ENCODE measurements at regions not wholly inside any gene's neighbourhood (a gene's known extent, or its start where the extent isn't known, plus 50 kb on each side); places are given as distances from the start of the nearest gene placed in this dataset.

DNA sequence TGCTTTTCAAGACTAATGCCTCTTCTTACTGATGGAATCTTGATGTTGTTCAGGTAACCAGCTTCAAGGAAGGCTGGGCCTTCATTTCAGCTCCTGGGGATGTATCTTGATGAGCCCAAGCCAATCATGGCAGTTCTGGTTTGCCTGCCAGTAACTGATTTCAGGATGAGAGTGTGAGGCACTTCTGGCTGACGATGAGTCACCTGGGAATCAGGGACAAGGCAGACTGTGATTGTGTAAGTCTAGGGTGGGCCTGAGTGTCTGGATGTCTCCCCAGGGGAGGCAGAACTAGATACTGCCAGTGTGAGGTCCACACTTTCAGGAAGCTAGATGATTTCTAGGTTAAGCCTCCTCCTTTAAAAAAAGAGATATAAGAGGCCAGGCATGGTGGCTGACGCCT is 77.3 kb upstream of the KL start:
- in situ Hi-C loops (cut with HindIII; ENCODE audit: low pct_ligation_motif_present, low sequenced_read_pairs): no loop called here
- TF ChIP-seq, protein P1, sequence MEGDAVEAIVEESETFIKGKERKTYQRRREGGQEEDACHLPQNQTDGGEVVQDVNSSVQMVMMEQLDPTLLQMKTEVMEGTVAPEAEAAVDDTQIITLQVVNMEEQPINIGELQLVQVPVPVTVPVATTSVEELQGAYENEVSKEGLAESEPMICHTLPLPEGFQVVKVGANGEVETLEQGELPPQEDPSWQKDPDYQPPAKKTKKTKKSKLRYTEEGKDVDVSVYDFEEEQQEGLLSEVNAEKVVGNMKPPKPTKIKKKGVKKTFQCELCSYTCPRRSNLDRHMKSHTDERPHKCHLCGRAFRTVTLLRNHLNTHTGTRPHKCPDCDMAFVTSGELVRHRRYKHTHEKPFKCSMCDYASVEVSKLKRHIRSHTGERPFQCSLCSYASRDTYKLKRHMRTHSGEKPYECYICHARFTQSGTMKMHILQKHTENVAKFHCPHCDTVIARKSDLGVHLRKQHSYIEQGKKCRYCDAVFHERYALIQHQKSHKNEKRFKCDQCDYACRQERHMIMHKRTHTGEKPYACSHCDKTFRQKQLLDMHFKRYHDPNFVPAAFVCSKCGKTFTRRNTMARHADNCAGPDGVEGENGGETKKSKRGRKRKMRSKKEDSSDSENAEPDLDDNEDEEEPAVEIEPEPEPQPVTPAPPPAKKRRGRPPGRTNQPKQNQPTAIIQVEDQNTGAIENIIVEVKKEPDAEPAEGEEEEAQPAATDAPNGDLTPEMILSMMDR (IDR thresholded peaks at IDR 0.05; ENCODE audit: low read depth, low read length, missing control alignments): no peak

DNA sequence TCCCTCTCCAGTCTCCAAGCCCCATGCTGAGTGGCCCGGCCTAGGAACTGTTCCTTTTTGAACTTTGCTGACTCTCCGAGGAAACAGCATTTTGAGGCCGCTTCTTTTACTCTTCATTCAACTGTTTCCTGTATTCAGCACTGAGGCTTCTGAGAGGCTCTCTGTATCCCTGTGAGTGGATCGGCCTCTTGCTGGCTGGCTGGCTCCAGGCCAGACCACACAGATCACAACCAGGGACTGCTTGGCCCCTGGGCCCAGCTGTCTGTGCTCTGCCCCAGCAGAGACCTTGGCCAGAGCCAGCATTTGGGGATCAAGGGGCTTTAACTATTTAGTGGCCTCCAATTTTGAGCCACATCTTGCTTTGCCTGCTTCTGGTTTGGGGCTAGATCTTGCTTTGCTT is 75.6 kb upstream of the KL start:
- no peaks in the 10 kb centered on the region for H3K27me3 ChIP-seq (replicated peaks)
- no peak overlapping the region for H3K27ac ChIP-seq
- no peak overlapping the region for H3K4me3 ChIP-seq (ENCODE audit: low read depth, low read length)
- TF ChIP-seq, protein P1 (IDR thresholded peaks at IDR 0.05; ENCODE audit: low read depth, low read length, missing control alignments): no peak
- peak; percentile 64 for DNase-seq
- H3K36me3 ChIP-seq (replicated peaks): no peaks in the 10 kb centered on the region
- in situ Hi-C loops (cut with HindIII; ENCODE audit: low pct_ligation_motif_present, low sequenced_read_pairs): no loop called here

More for the DNA sequence above, 77.3 kb upstream of the KL start:
- DNase-seq: peak; percentile 73
- H3K4me3 ChIP-seq (ENCODE audit: low read depth, low read length): no peak overlapping the region
- no peaks in the 10 kb centered on the region for H3K27me3 ChIP-seq (replicated peaks)
- peak overlapping the region; percentile 22 for H3K27ac ChIP-seq
- no peaks in the 10 kb centered on the region for H3K36me3 ChIP-seq (replicated peaks)

DNA sequence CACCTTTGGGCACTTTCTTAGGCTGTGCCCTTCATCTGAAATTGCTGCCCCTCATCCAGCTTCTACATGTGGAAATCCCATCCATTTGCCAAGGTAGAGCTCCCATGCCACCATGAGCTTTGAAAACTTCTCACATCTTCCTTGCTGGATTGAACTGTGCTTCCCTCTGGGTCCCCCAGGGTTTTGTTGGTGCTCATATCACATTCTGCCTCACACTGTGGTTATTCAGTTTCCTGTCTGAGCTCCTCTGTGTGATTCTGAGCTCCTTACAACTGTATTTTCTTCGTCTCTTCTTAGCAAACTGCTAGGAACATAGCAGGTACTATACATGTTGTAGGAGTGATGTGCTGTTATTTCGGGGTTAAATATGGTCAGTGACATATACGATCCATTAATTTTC is 74.9 kb upstream of the KL start:
- peak; percentile 44 for DNase-seq
- in situ Hi-C loops (cut with HindIII; ENCODE audit: low pct_ligation_motif_present, low sequenced_read_pairs): no loop called here
- TF ChIP-seq, protein P1 (IDR thresholded peaks at IDR 0.05; ENCODE audit: low read depth, low read length, missing control alignments): peak; percentile 25
- Histone ChIP-seq H3K27ac (no peak overlapping the region), H3K27me3 (replicated peaks) (no peaks in the 10 kb centered on the region), H3K4me3 (ENCODE audit: low read depth, low read length) (no peak overlapping the region), H3K36me3 (replicated peaks) (no peaks in the 10 kb centered on the region)

DNA sequence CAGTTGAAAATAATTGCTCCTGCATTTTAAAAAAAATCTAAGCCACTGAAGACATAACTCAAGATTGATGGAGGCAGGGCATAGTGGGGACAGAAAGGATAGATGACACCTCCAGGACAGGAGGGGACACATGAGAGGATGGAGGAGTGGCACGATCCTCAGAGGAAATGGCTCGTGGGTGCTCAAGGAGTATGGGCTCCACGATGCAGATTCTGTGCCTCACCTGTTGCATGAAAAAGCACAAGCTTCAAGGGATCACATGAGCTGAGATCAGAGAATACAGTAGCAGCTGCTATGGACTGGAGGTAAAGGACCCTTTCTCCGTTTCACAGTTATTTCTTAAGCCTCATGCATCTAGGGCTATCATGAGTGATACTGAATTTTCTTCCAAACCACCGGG is 69.7 kb upstream of the KL start:
- in situ Hi-C loops (cut with HindIII; ENCODE audit: low pct_ligation_motif_present, low sequenced_read_pairs): no loop called here
- TF ChIP-seq, protein P1 (IDR thresholded peaks at IDR 0.05; ENCODE audit: low read depth, low read length, missing control alignments): no peak
- Histone ChIP-seq H3K36me3 (replicated peaks) (no peaks in the 10 kb centered on the region), H3K27ac (no peak overlapping the region), H3K27me3 (replicated peaks) (no peaks in the 10 kb centered on the region), H3K4me3 (ENCODE audit: low read depth, low read length) (no peak overlapping the region)
- no peak for DNase-seq

DNA sequence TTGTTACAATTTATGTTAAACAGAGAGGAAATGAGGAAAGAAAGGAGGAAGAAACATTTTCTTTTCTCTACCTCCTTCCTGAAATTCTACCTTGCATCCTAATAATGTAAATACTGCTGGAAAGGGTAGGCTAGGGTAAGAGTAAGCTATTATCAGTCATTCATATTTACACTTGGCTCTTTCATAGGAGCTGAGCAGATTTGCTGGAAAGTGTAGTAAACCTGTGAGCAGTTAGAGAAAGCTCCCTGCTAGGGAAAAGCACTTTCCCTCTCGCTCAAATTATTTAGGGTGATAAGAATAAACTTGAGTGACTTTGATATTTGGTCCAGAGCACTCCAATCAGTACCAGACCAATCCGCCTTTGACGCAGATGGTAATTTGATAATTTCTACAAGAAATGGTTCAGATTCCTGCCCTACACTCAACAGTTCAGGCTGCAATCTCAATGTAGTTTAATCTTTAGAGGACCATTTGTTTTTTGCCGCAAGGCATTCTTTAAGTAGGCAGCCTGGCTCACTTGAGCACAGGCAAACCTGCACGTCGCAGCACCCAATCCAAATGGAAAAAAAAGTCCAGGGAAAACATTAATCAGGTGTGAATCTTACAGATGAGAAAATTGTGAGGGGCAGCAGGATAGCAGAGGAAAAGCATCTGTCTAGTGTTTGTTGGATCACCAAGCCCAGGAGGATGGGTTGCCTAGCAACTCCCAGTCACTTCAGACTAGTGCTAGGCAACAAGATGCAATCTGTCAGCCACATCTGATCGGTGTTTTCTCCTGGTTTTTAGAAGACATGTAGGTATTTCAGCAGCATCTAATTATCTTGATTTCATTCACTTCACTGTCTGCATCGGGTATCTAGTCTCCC is 68.6 kb upstream of the KL start:
- H3K36me3 ChIP-seq (replicated peaks): no peaks in the 10 kb centered on the region
- H3K27ac ChIP-seq: no peak overlapping the region
- H3K4me3 ChIP-seq (ENCODE audit: low read depth, low read length): no peak overlapping the region
- no peak for DNase-seq
- TF ChIP-seq, protein P1 (IDR thresholded peaks at IDR 0.05; ENCODE audit: low read depth, low read length, missing control alignments): no peak
- in situ Hi-C loops (cut with HindIII; ENCODE audit: low pct_ligation_motif_present, low sequenced_read_pairs): no loop called here
- H3K27me3 ChIP-seq (replicated peaks): no peaks in the 10 kb centered on the region

All from brain microvascular endothelial cell (primary cell).